ENCODE measurements at regions not wholly inside any gene's neighbourhood (a gene's known extent, or its start where the extent isn't known, plus 50 kb on each side); places are given as distances from the start of the nearest gene placed in this dataset.

- no peak for DNase-seq
Observed at GRCh38 chr15:87628311-87628710, 628.2 kb downstream of the NTRK3 start.

GRCh38 chr15:87626860-87627259 lies 629.7 kb downstream of the NTRK3 start:
- DNase-seq = no peak

- no peak for DNase-seq
Observed at GRCh38 chr15:87623832-87624231, 632.7 kb downstream of the NTRK3 start.

GRCh38 chr15:87620393-87620792 lies 636.1 kb downstream of the NTRK3 start:
- DNase-seq = no peak

GRCh38 chr15:87619161-87619960 lies 637.2 kb downstream of the NTRK3 start:
- DNase-seq = no peak

GRCh38 chr15:87618203-87618725 lies 638.3 kb downstream of the NTRK3 start:
- no peak for DNase-seq

GRCh38 chr15:87614704-87615103 lies 641.8 kb downstream of the NTRK3 start:
- DNase-seq = no peak

GRCh38 chr15:87610366-87610765 lies 646.2 kb downstream of the NTRK3 start:
- no peak for DNase-seq

- no peak for DNase-seq
Observed at GRCh38 chr15:87609894-87610293, 646.6 kb downstream of the NTRK3 start.

- no peak for DNase-seq
Observed at GRCh38 chr15:87609474-87609873, 647.1 kb downstream of the NTRK3 start.

- no peak for DNase-seq
Observed at GRCh38 chr15:87608238-87609028, 648.1 kb downstream of the NTRK3 start.

GRCh38 chr15:87606971-87607370 lies 649.6 kb downstream of the NTRK3 start:
- DNase-seq = no peak

GRCh38 chr15:87604857-87605446 lies 651.6 kb downstream of the NTRK3 start:
- DNase-seq = no peak

- no peak for DNase-seq
Observed at GRCh38 chr15:87602371-87602770, 654.2 kb downstream of the NTRK3 start.

GRCh38 chr15:87599616-87600015 lies 656.9 kb downstream of the NTRK3 start:
- DNase-seq = no peak

GRCh38 chr15:87597346-87598052 lies 659.0 kb downstream of the NTRK3 start:
- DNase-seq = no peak

GRCh38 chr15:87591582-87591981 lies 665.0 kb downstream of the NTRK3 start:
- no peak for DNase-seq

GRCh38 chr15:87591042-87591441 lies 665.5 kb downstream of the NTRK3 start:
- no peak for DNase-seq

GRCh38 chr15:87589134-87589533 lies 667.4 kb downstream of the NTRK3 start:
- no peak for DNase-seq

GRCh38 chr15:87582169-87582568 lies 674.4 kb downstream of the NTRK3 start:
- no peak for DNase-seq

GRCh38 chr15:87579537-87579936 lies 677.0 kb downstream of the NTRK3 start:
- no peak for DNase-seq

GRCh38 chr15:87578776-87579175 lies 677.8 kb downstream of the NTRK3 start:
- no peak for DNase-seq

- DNase-seq = no peak
Observed at GRCh38 chr15:87577336-87577735, 679.2 kb downstream of the NTRK3 start.

Data from KG1 (cell line).